ENCODE measurements at regions not wholly inside any gene's neighbourhood (a gene's known extent, or its start where the extent isn't known, plus 50 kb on each side); places are given as distances from the start of the nearest gene placed in this dataset.
"Not testable (repeated sequence)": the region's sequence is repeated elsewhere in the genome, so short reads cannot be mapped to it uniquely, and the experiment has no call there.

DNA sequence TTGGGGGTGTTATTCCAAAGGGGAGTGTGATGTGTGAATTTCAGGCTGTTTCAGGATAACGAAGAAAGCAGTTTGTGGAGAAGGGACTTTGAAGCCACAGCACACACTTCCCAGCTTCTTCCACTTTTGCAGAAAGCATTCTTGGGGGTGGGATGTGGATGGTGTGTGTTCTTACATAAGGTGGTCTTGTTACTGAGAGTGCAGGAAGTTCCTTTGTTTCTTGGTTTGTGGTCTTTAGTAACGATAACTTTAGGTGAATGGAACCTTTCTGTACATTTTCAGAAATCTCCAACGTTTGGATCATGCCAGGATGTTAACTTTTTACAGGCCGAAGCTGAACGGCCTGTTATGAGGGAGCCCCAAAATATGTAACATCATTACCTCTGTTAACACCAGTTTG lies 251.8 kb downstream of the KCNRG start:
- DNase-seq (ENCODE audit: low read depth in 2 of 3, low spot score in 2 of 3) = no peak

GRCh38 chr13:50267917-50268316 lies 252.7 kb downstream of the KCNRG start:
- DNase-seq (ENCODE audit: low read depth in 2 of 3, low spot score in 2 of 3) = no peak

DNA sequence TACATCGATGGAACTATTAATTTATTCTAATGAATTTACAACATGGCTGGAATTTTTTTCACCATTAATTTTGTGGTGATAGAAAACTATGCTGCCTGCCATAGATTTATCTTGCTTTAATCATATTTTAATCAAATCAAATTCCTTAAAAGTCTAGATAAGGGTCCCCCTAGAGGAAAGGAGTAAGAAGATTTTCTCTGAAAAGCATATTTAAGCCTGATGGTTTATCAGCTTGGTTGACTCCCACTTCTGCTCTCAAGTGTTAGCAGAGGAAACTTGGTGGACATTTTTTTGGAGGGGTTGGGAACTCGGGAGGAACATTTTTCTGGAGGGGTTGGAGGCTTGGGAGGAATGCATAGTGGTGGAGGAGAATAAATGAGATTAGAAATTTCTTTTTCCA lies 253.3 kb downstream of the KCNRG start:
- no peak for DNase-seq (ENCODE audit: low read depth in 2 of 3, low spot score in 2 of 3)

- no peak for DNase-seq (ENCODE audit: low read depth in 2 of 3, low spot score in 2 of 3)
Observed at GRCh38 chr13:50274181-50274580, 258.9 kb downstream of the KCNRG start.

DNA sequence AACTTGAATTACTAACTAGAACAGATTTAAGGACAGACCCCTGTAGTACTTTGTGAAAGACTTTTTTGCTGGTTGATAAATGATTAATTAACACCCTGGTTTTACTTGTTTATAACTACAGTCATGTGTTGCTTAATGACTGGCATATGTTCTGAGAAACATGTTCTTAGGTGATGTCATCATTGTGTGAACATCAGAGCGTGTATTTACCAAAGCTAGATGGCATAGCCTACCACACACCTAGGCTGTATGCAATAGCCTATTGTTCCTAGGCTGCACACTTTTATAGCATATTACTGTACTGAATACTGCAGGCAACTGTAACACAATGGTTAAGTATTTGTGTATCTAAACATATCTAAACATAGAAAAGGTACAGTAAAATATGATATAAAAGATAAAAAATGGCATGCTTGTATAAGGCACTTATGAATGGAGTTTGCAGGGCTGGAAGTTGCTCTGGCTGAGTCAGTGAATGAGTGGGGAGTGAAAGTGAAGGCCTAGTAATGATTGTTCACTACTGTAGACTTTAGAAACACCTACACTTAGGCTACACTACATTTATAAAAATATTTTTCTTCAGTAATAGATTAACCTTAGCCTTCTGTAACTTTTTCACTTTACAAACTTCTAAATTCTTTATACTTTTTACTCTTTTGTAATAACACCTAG lies 260.3 kb downstream of the KCNRG start:
- no peak for DNase-seq (ENCODE audit: low read depth in 2 of 3, low spot score in 2 of 3)

- no peak for DNase-seq (ENCODE audit: low read depth in 2 of 3, low spot score in 2 of 3)
Observed at GRCh38 chr13:50276550-50276949, 261.3 kb downstream of the KCNRG start.

DNA sequence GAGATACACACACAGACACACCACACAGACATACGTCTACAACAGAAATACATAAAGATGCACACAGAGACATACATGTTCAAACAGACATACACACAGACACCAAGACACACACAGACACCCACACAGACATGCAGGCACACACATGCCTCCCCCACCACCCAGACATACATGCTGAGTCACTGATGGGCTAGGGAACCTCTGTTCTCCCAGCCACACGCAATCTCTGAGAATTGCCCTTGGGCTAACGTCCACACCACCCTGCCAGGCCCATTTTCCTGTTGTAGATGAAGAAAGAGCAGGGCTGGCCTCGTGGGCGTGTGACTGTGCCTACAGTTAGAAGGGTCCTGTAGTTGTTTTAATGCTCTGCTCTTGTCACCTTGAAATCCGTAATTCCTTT lies 261.9 kb downstream of the KCNRG start:
- DNase-seq (ENCODE audit: low read depth in 2 of 3, low spot score in 2 of 3) = no peak

- no peak for DNase-seq (ENCODE audit: low read depth in 2 of 3, low spot score in 2 of 3)
Observed at GRCh38 chr13:50277906-50278305, 262.7 kb downstream of the KCNRG start.

- DNase-seq (ENCODE audit: low read depth in 2 of 3, low spot score in 2 of 3) = no peak
Observed at GRCh38 chr13:50280441-50280937, 265.2 kb downstream of the KCNRG start.

- DNase-seq (ENCODE audit: low read depth in 2 of 3, low spot score in 2 of 3) = no peak
Observed at GRCh38 chr13:50282016-50282415, 266.8 kb downstream of the KCNRG start.

GRCh38 chr13:50283017-50283416 lies 267.8 kb downstream of the KCNRG start:
- DNase-seq (ENCODE audit: low read depth in 2 of 3, low spot score in 2 of 3) = no peak

DNA sequence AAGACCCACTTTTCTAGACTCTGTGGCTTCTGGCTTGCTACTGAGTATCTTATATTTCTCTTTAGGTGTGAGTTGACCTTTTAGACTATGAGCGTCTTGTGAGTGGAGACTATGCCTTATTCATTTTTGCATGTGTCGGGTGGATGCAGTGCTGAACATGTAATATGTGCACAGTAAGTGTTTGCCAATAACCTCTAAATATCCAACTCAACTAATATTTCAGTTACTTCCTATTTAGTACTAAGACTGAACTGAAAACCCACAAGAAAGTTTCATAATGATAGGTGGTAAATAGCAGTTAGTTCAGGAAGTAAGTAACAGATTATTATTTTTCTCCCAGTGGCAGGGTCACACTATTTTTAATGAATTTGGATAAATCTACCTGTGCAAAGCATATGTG lies 269.3 kb downstream of the KCNRG start:
- DNase-seq (ENCODE audit: low read depth in 2 of 3, low spot score in 2 of 3) = no peak

GRCh38 chr13:50285283-50285682 lies 270.0 kb downstream of the KCNRG start:
- no peak for DNase-seq (ENCODE audit: low read depth in 2 of 3, low spot score in 2 of 3)

DNA sequence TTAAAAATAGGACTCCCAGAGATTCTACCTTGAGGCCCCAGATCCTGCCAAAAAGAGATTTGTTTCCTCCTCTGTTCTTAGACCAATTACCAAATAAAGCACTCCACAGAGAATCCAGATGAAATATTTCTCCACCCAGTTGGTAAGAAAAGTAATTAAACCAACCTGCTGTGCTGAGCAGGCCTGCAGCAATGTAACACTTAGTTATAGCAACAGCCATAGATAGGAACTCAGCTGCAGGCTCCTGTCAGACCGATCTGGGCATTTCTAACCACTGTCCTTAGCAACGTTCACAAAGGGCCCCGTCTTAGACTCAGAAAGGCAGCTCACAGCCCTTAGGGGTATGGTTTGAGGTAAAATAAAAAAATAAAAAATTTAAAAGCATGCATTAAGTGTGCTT lies 271.1 kb downstream of the KCNRG start:
- DNase-seq (ENCODE audit: low read depth in 2 of 3, low spot score in 2 of 3) = no peak

DNA sequence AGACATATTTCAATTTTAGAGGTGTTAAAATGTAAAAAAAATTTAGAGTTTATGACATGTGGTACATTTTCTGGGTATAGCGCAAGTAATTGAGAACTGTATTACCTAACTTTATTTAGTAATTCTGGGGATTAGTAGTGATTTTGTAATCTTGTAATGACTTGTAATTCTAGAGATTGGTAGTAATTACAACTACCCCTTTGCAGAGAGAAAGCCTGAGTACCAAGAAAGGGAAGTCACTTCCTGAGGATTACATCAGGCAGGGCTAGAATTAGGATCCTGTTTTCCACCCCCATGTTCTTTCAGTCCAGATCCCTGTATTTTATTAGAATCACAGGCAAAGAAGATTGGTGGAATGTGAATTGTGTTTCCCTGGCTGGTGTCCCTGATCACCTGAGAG lies 274.9 kb downstream of the KCNRG start:
- DNase-seq (ENCODE audit: low read depth in 2 of 3, low spot score in 2 of 3) = no peak

GRCh38 chr13:50291611-50292010 lies 276.4 kb downstream of the KCNRG start:
- no peak for DNase-seq (ENCODE audit: low read depth in 2 of 3, low spot score in 2 of 3)

- no peak for DNase-seq (ENCODE audit: low read depth in 2 of 3, low spot score in 2 of 3)
Observed at GRCh38 chr13:50292081-50292480, 276.8 kb downstream of the KCNRG start.

GRCh38 chr13:50294425-50294824 lies 279.2 kb downstream of the KCNRG start:
- not testable (repeated sequence) for DNase-seq (ENCODE audit: low read depth in 2 of 3, low spot score in 2 of 3)

DNA sequence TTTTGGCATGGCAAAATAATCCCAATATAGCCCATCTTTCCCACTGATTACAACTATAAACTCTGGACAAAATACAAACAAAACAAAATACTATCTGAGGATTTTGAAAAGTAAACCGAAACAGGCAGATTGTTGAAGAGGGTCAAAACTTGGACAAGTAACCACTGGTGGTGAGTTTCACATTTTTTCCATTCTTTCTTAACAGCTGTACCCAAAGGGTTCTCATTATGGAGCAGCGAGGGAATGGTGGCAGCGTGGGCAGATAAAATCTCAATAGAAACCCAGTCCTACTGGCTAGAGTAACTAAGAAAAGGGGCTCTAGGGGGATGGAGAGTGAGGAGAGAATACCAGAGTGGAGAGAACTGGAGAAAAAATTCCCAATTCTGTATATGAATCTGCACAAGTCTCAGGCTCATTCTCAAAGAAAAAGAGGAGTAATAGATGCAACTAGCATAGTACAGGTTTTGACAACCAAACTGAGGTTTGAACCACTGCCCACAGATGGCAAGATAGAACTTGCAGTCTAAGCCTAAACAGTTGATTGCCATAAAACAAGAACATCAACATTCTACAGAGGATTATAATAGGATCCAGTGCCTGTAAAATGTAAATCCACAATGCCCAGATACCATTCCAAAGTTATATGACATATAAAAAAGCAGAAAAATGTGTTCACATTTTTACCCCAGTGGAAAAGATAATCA lies 284.5 kb downstream of the KCNRG start:
- DNase-seq (ENCODE audit: low read depth in 2 of 3, low spot score in 2 of 3) = no peak

GRCh38 chr13:50303963-50304721 lies 288.9 kb downstream of the KCNRG start:
- no peak for DNase-seq (ENCODE audit: low read depth in 2 of 3, low spot score in 2 of 3)

DNA sequence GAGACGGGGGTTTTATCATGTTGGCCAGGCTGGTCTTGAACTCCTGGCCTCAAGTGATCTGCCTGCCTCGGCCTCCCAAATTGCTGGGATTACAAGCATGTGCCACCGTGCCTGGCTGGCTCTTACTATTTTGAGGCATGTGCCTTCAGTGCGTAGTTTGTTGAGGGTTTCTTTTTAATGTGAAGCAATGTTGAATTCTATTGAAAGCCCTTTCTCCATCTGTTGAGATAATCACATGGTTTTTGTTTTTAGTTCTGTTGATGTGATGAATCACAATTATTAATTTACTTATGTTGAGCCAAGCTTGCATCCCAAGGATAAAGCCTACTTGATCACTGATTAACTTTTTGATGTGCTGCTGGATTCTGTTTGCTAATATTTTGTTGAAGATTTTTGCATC lies 290.9 kb downstream of the KCNRG start:
- no peak for DNase-seq (ENCODE audit: low read depth in 2 of 3, low spot score in 2 of 3)

GRCh38 chr13:50309318-50309717 lies 294.1 kb downstream of the KCNRG start:
- DNase-seq (ENCODE audit: low read depth in 2 of 3, low spot score in 2 of 3) = no peak

Data from activated CD8-positive, alpha-beta memory T cell treated with anti-CD3 and anti-CD28 coated beads for 48 hours (primary cell).